Activated gamma-delta T cell treated with Interleukin-2 at 50 U/mL for 16 hours (primary cell): ENCODE measurements at regions not wholly inside any gene's neighbourhood (a gene's known extent, or its start where the extent isn't known, plus 50 kb on each side); places are given as distances from the start of the nearest gene placed in this dataset.
"Not testable (repeated sequence)": the region's sequence is repeated elsewhere in the genome, so short reads cannot be mapped to it uniquely, and the experiment has no call there.

Source experiments
- DNase-seq: peaks from one replicate; pipeline ENCODE4 v3.0.0-alpha.2; 2020

DNA sequence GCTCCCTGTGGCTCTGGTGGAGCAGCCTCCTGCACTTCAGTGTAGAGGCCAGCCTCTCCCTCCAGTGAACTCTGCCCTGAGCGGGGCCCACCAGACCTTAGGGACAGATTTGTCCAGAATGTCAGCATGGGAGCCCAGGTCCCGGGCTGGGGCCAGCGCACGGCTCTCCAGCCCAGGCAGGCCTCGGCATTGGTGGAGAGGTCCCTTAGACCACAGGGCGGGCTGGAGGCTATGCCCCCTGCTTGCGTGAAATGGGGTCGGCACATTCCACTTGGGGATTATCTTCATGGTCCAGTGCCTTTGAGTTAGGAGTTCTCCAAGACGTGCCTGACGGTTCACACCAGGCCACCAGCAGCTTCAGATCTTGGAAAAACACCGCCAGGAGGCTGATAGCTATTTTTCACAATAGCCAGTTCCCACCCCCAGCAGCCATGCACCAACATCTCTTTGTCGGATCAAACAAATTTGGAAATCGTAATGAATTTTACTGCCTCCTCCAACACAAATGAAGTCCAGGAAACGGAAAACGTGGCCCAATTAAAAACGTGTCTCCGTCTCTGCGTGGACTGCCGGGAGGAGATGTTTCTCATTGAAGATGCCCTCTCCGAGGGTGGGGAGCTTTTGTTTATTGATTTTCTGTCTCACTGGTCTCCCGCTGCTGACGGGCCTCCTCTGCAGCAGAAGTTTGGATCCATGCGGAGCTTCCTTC, 110.0 kb upstream of the CIBAR2 start:
- DNase-seq, result no peak

DNA sequence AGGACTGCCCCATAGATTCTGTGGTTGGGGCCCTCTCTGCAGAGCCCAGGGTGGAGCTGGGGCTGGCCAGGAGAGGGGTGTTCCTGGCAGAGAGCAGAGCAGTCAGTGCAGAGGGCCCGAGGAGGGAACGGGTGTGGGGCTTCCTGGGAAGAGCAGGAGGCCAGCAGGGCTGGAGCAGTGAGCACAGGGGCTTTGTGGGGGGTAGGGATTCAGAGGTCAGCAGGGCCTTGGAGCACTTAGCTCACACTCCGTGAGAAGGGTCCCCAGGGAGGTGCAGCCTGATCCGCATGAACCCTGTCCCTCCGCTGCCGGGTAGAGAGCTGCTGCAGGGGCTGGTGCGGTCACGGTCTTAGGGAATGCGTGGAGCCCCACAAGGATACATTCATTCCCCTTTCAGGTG, 113.0 kb upstream of the CIBAR2 start:
- DNase-seq, result no peak

DNA sequence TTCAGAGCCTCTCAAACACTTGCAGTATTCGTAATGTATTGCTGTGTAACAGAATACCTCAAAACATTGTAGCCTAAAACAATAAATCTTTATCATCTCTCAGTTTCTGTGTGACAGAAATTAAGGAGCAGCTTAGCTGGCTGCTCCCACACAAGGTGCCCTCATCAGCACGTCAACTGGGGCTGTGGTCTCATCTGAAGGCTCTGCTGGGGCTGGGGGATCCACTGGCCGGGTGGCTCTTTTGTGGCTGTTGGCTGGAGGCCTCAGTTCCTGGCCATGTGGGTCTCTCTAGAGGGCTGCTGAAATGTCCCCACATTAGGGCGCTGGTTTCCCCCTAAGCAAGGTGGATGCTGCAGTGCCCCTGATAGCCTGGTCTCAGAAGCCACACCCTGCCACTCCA, 113.4 kb upstream of the CIBAR2 start:
- no peak for DNase-seq

DNA sequence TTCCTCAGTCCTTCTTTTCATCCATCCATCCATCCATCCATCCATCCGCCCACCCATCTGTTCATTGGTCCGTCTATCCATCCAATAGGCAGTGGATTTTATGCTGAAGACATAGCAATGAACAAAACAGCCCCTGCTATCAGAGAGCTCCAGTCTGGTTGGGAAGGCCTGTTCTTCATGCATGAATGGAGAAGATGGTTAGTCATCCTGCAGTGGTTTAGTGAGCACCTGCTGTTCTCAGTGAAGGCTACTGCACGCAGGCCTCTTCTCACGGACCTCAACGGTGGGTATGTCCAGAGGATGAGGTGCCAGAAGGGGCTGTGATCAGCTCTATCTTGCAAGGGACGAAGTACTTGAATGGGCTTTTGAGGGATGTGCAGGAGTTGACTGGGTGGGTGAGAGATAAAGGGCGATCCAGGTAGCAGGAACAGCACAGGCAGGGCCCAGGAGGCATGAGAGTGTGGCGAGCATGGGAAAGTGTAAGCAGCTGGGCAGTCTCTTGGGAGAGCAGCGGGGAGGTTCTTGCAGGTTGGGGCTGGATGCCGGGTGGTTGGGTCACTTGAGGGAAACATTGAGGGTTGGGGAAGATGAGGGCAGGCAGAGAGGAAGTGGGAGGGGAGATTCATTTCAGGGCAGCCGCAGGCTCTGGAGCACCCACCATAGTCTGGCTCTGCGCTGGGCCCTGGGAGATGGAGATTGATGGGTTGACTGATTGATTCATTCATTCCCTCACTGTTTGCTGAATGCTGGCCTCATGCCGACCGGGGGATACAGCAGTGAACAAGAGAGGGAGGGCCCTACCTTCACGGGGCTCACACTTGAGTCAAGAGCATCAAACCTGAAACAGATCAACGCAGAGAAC, 115.0 kb upstream of the CIBAR2 start:
- DNase-seq, result no peak

DNA sequence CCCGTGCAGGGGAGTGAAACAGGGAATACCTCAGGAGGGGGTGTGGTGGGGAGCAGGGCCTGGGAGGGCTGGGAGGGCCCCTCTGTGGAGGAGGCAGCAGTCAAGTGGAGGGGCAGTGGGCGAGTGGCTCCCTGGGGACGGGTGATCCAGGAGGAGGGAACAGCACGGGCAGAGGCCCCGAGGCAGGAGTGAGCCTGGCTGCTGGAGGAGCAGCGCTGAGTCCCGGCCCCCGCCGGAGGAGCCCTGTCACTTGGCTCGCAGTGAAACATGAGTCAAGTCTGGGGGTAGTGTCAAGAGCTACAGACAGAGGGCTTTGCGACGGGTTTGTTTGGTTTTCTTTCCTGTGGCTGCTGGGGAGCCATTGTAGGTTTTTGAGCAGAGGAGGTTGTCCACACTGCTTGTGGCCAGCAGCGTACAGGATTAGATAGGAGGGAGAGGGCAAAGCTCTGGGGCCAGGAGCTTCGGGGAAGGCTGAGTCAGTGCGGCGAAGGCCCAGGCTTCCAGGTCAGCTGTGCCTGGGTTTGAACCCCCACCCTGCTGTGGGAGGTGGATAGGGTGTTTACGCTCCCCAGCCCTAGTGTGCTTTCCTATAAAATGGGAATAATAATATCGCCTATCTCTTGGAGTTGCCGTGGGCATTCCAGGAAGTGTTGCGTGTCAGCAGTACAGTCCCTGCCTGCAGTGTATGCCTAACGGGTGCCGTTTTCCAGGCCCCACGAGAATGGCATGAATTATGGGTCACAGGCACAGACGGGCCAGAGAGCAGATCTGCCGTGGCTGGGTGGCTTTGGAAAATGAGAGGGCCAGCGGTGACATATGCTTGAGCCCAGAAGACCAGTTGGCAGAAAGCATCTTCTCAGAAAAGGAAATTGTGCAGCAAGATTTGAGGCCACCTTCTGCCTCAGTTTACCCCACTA, 115.9 kb upstream of the CIBAR2 start:
- no peak for DNase-seq

DNA sequence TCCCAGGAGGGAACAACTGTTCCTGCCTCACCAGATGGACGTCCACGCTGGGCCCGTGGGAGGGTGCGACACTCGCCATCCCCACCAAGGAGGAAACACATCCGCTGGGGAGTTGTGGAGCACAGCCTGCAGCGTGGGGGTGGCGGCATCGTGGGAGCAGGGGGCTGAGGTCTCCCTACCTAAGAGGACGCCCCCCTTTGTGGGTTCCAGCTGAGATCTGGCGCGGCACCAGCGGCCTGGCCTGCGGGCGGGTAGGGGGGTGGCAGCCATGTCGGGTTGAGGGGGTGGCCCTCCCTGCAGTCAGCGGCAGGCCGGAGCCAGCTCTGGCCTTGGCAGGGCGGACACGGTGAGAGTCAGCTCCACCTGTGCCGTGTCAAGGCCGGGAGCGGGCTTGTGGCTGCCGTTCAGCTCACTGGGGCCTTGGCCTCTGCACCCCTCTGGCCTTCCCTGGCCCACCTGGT, 116.7 kb upstream of the CIBAR2 start:
- no peak for DNase-seq

DNA sequence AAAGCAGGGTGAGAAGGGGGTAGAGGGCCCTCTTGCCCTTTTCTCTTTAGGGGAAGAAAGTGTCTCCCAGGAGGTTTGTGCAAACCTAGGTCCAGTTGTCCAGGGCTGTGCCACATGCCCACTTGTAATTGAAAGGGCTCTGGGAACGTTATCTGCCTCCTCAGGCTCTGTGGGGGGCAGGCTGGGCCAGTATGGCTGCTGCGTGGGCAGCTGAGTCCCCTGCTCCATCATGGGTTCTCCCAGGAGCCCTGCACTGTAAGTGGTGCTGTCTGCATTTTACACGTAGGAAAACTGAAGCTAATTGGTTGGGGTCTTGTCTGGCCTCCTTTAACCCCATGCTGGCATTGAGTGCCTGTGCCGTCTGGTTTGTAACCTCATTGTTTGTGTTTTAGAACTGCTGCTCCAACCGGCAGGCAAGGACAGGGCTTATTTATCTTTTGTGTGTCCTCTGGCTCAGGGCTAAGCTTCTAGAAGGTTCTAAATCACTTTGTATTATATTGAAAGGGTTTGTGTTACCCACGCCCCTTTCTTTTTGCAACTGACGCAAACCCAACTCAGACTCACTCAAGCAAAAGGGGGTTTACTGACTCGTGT, 117.7 kb upstream of the CIBAR2 start:
- no peak for DNase-seq

DNA sequence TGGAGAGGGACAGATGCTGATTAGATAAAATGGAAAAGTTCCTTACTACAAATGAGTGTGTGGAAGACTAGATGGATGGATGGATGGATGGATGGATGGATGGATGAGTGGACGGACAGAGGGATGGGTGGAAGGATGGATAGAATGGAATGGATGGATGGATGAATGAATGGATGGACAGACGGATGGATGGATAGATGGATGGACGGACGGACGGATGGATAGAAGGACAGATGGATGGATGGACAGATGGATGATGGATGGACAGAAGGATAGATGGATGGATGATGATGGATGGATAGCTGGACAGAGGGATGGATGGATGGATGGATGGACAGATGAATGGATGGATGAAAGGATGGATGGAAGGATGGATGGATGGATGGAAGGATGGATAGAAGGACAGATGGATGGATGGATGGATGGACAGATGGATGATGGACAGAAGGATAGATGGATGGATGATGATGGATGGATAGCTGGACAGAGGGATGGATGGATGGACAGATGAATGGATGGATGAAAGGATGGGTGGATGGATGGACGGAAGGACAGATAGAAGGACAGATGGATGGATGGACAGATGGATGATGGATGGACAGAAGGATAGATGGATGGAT, 118.6 kb upstream of the CIBAR2 start:
- not testable (repeated sequence) for DNase-seq

DNA sequence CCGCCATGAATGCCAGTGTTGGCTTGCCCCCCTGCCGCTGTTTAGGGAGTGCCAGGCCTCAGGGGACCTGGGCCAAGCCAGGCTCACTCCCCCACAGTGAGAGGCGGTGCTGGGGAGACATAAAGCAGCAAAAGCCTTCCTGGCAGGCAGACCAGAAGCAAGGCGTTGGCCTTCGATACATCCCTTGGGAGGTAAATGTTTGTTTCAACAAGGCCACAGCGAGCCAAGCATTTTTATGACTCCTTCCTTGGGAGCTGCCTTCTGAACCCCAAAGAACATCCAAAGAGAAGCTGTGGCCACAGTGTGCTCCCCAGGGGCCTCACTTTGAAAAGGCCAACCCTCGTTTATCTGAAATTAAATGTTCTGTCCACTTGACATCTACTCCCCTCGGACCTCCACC, 119.7 kb upstream of the CIBAR2 start:
- no peak for DNase-seq

DNA sequence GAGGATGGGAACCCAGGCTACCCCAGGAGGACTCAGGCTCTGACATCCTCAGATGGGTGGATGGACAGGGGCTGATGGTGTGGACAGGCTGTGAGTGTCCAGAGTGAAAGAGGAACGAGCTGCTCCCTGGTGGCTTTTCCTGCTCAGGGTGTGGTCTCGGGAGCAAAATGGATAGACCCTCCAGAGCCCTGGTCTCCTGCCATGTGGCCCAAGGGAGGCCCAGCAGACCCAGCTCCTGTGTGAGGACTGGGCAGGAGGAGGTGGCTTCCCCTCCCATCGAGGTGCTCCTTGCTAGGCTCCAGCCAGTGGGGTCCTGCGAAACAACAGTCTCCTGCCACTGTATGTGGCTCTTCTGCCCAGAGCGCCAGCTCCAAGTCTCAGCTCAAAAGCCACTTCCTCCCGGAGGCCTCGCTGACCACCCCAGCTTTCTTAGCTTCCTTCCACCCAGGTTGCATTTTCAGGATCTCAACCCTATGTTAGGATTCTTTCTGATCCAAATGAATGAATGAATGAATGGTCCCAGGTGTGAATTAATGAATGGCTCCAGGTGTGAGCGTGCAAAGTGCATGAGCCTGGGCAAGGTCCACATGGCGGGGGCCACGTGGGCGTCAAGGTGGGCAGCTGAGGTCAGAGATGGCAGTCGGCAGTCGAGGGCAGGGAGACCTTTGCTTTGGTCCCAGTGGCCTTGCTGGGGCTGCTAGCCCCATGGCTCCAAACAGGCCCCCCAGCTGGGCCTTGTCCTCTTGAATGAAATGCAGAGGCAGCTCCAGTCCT, 120.3 kb upstream of the CIBAR2 start:
- DNase-seq, result no peak

DNA sequence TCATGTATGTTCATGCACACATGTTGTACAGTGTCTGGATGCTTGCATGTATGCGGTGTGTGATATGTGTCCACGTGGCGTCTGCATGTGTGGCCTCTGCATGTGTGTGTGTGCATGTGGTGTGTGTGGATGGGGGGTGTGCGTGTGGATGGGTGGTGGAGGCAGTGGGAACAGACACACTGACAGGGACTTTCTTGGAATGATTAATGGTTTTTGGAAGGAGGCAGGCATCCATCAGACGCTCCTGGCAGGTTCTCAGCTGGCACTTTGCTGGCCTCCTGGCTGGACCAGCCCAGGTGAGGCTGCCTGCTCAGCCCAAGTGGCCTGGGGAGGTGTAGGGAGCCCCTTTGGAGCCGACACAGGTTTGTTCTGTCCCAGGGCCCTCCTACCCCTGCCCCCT, 121.2 kb upstream of the CIBAR2 start:
- no peak for DNase-seq

DNA sequence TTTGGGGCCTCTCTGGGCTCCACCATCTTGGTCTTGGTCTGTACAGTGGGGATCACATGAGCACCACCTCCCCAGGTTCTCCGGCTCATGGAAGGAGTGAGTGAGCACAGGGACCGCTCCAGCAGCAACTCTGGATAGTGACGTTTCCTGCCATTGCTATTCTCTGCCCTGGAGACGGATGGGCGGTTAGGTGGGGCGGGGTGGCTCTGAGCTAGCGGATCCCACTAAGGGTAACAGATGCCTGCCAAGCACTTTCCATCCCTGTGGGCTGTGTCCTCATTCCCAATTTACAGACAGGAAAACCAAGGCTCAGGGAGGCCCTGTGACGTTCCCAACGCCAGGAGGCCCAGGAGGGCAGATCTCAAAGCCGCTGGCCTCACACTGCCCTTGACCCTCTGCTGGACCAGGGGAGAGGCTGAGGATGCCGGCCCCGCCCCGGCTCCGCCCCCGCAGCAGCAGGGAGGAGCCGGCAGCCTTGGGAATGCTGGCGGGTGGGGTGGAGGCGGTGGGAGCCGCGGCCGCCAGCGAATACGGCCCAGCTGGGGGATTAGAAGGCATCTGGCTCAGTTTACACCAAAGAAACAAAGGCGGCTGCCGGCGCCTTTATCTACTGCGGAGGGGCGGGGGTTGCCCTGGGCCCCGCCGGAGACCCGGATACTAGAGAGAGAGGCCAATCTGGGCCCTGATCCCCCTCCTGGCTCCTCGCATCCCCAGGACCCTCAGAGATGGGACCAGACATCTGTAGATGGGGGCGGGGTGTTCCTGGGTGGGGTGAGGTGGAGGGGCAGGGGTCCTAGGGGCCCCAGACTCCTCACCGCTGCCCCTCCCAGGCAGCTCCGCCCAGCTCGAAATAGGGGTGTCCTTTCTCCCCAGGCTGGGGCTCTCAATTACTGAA, 122.3 kb upstream of the CIBAR2 start:
- no peak for DNase-seq

DNA sequence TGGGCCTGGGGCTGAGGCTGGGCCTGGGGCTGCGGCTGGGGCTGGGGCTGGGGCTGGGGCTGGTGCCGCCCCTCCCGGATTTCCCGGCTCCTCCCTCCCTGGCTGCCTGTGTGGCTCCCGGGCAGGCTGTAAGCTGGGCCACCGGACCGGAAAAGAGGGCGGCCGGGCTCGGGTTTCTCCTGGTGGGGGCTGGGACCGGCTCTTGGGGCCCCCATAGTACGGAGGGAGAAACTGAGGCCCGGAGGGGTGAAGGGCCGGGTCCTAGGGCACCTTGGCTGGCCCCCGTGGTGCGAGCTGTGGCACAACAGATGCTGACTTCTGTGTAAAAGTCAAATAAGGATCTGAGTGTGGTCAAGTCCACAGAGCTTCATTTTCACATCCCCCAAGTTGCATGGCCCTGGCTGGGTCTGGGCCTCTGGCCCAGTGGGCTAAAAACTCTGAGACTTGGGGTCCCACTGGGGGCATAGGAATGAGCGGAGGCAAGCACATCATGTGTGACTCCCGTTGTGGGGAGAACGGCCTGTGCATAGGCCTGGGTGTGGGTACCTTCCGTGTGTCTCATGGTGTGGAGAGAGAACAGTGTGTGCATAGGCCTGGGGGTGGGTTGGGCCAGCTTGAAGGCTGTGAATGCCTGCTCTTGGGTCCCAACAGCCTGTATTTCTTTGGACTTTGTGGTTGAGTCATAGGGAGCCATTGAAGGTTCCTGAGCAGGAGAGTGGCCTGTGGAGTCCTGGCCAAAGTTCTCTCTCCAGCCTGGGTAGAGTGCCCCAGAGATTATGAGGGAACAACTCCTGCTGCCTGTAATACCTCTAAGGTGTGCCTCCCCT, 123.9 kb upstream of the CIBAR2 start:
- no peak for DNase-seq

DNA sequence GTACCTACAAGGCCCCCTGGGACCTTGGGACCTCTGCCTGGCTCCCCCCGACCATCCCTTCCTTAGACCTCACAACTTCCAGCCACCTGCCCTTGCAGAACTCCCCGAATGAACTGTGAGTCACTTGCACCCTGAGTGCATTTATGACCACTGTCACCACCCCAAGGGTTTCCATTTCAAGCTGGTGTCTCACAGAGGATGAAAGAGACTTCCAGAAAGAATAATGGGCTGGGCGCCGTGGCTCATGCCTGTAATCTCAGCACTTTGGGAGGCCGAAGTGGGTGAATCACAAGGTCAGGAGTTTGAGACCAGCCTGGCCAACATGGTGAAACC, 124.5 kb upstream of the CIBAR2 start:
- no peak for DNase-seq

DNA sequence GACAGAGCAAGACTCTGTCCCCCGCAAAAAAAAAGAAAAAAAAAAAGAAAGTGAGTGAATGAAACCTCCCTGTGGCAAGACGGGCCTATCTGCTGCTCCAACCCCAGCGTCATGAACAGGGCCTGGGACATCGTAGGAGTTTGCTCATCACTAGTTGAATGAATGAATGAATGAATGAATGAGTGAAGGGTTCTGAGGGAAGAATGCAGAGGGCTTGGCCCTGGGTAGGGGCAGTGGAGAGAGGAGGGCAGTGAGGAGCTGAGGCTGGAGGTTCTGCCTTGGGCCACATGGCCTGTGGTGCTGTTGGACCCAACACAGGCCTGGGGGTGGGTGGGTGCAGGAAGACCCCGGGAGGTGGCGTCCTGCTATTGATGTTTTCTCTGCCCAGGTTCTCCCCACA, 125.5 kb upstream of the CIBAR2 start:
- DNase-seq, result no peak

DNA sequence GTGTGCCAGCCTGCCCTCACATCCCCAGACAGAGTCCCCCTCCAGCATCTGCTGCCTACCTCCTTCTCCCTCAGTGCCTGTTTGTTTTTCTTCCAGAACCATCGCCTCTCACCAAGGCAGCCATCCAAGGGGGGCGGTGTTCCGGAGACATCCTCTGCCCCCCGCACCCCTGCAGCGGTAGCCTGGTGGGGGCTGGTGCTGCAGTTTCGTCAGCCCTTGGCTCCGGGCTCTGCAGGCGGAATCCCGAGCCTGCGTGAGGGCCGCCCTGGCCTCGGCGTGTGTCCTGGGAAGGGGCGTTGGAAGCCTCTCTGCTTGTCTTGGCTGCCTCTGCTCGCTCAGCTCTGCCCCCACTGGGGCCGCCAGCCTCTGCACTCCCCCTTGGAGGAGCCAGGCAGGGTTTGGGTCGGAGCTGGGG, 126.0 kb upstream of the CIBAR2 start:
- no peak for DNase-seq

DNA sequence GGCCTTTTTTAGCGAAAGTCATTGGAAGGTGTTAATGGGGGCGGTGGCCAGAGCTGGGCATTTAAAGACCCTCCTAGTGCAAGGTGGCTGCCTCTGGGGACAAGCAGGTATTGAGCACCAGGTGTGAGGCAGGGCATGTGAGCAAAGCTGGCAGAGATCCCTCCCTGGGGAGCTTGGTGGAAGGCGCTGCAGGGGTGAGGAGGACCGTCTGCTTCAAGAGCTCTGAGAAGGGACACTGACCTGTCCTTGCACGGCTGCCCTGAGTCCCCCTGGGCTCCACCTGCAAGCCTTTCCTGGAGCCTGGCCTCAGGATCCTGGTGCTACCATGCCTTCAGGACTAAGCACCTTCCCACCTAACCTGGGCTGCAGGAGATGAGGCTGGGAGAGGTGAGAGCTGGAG, 127.0 kb upstream of the CIBAR2 start:
- DNase-seq, result no peak

DNA sequence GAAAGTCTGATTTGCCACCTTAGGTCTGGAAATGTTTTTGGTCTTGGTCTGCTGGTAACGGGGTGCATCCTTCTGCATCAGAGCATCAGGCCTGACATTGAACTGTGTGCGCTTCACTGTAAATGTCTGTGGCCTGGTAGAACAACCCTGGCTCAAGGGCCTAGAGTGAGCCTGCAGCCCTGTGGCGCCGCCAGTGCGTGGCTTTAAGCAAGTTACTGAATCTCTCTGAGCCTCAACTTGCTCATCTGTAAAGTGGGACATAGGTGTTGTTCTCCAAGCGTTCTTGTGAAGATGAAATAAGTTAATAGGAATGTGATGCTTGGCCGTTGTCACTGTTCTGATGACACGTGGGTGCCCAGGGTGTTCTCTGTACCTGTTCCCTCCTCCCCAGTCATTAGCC, 127.6 kb upstream of the CIBAR2 start:
- DNase-seq, result no peak
